ENCODE measurements at regions not wholly inside any gene's neighbourhood (a gene's known extent, or its start where the extent isn't known, plus 50 kb on each side); places are given as distances from the start of the nearest gene placed in this dataset.

DNA sequence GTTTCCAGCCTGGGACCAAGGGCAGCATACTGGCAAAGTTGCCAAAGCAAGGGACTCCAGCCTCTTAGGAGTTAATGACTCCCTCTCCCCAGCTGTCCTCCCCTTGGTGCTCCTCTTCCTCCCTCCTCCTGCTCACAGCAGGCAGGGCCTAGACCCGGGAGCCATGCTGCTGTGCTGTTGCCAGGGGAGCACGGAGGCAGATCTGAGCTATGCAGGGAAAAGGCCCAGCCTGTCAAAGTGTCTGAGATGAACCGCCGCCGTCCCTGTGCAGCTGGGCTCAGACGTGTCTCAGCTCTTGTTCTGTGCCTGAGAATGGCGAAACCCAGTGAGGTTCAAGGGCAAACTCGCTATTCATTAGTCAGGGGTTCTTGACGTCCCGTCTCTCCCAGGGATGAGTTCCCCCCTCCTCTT, 60.8 kb upstream of the POLG start:
- TF ChIP-seq, protein P1, sequence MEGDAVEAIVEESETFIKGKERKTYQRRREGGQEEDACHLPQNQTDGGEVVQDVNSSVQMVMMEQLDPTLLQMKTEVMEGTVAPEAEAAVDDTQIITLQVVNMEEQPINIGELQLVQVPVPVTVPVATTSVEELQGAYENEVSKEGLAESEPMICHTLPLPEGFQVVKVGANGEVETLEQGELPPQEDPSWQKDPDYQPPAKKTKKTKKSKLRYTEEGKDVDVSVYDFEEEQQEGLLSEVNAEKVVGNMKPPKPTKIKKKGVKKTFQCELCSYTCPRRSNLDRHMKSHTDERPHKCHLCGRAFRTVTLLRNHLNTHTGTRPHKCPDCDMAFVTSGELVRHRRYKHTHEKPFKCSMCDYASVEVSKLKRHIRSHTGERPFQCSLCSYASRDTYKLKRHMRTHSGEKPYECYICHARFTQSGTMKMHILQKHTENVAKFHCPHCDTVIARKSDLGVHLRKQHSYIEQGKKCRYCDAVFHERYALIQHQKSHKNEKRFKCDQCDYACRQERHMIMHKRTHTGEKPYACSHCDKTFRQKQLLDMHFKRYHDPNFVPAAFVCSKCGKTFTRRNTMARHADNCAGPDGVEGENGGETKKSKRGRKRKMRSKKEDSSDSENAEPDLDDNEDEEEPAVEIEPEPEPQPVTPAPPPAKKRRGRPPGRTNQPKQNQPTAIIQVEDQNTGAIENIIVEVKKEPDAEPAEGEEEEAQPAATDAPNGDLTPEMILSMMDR (IDR thresholded peaks at IDR 0.05) = no peak
- TF ChIP-seq POLR2A (IDR thresholded peaks at IDR 0.05) = no peak
